Stimulated activated CD8-positive, alpha-beta memory T cell treated with anti-CD3 and anti-CD28 coated beads, Interleukin-2, amount 100 ng/mL, for 48 hours (primary cell): ENCODE measurements at regions not wholly inside any gene's neighbourhood (a gene's known extent, or its start where the extent isn't known, plus 50 kb on each side); places are given as distances from the start of the nearest gene placed in this dataset.
"Not testable (repeated sequence)": the region's sequence is repeated elsewhere in the genome, so short reads cannot be mapped to it uniquely, and the experiment has no call there.

Experiments
- DNase-seq, 2 donors: peaks; one replicate each; pipeline ENCODE4 v3.0.0-alpha.2; 2020; ENCODE audit warnings: low read depth in 2 of 2

DNA sequence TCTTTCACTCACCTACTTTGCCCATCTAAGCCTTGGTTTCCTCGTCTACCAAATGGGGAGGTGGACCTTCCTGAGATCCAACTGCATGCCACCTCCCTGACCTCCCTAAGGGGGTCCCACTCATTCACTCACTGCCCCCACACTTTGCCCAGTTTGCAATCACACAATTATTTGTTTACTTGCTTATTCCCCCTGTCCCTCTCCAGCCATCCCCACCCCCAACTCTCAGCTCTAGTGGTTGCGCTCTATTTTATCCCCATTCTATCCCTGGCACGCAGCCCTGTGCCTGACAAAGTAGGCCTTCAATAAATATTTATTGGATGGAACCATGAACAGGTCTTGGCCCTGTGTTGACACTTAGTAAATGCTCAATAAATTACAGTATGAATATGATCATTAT lies 130.8 kb upstream of the LARP1 start:
- DNase-seq, result no peak

DNA sequence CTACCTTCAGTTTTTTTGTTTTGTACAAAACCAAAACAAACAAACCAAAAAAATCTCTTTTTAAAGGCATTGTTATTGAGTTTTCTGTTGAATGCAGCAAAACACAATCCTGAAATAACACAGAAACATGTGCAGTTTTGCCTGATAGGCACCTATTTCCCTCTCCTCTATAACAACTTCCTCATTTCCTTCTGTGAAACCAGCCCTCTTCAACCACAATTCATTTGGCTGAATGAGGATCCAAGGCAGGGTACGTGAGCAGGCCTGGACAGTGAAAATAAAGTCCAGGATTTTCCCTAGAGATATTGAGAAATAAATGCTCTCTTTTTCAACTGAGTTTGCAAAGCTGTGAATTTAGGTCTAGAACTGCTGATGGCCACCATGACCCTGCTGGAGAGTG lies 134.8 kb upstream of the LARP1 start:
- no peak for DNase-seq

- DNase-seq, result no peak
These were observed 136.5 kb upstream of the LARP1 start for GRCh38 chr5:154618696-154619095.

GRCh38 chr5:154614595-154614994 lies 136.6 kb upstream of the HAND1 start:
- DNase-seq, result no peak

GRCh38 chr5:154614125-154614524 lies 136.1 kb upstream of the HAND1 start:
- DNase-seq, result no peak

DNA sequence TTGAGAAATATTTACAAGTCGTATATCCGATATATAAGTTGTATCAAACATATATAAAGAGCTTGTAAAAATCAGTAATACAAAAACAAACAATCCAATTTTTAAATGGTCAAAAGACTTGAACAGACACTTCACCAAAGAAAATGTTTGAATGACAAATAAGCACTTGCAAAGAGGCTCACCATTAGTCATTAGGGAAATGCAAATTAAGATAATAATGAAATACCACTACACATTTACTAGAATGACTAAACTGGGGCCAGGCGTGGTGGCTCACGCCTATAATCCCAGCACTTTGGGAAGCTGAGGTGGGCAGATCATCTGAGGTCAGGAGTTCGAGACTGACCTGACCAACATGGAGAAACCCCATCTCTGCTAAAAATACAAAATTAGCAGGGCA lies 134.6 kb upstream of the HAND1 start:
- DNase-seq, result no peak

- no peak for DNase-seq
These were observed 133.3 kb upstream of the HAND1 start for GRCh38 chr5:154611341-154611767.

GRCh38 chr5:154610321-154611154 lies 132.5 kb upstream of the HAND1 start:
- peak; percentile 62 to 69 for DNase-seq

DNA sequence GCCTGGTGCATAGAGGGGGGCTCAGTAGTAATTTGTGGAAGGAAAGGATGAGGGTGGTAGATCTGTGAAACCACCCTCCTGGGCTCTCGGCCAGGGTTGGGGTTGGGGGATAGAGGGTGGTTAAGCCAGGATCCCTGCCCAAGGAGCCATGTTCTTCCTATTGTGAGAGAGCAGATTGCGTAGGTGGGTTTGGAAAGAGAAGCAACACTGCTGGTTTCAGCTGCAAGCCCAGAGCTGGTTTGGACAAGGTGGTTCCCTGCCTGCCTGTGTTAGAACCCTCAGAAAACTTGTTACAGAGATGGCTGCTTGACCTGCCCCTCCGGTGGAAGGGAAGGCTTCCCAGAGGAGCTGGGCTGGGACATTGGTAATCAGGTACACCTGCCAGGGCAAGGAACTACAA lies 131.2 kb upstream of the HAND1 start:
- no peak for DNase-seq

DNA sequence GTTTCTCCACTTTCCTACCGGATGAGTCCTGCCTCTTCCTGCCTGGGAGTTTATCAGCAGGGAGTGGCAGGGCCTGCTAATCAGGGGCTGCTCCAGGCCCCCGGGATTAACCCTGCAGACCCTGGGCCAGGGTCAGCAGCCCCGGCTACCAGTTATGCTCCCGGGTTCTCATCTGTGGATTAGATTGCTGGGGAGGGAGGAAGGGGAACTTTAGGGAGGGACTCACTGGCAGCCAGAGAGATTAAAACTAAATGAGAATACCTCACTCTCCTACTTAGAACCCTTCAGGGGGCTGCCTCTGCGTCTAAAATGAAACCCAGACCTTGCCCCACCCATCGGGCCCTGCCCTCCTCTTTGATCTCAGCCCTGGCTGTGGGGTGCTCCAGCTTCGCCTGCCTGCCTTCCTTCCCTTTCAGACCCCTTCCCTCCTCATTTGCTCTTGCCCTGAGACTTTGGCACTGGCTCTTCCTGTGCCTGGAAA lies 130.5 kb upstream of the HAND1 start:
- no peak for DNase-seq

DNA sequence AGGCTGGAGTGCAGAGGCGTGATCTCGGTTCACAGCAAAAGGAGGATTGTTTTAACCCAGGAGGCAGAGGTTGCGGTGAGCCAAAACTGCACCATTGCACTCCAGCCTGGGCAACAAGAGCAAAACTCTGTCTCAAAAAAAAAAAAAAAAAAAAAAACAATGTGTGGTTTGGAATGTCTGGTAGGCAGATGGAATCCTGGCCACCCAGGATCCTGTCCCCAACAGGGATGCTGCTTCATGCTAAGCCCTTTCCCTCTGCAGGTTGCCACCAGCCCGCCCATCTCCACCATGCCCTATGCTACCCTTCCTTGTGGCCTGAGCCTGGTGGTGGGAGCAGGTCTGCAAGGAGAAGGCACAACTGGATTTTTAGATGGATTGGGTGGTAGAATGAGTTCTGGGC lies 129.7 kb upstream of the HAND1 start:
- no peak for DNase-seq

DNA sequence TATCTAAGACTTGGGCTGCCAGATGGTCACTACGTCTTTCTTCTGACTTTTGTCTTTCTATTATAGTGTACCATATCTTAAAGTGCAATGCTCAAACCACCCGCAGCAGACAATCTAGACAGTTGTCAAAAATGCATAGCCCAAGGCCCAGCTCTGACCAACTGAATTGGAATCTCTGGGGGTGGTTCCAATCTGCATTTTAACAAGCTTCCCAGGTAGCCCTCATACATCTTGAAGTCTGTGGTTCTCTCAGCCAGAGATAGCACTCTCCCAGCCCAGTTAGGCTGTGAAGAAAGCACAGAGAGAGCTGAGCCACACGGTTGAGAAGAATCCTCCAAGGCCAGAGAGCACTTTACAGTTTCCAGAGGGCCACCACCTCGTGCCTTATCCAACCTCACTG lies 128.2 kb upstream of the HAND1 start:
- no peak for DNase-seq

DNA sequence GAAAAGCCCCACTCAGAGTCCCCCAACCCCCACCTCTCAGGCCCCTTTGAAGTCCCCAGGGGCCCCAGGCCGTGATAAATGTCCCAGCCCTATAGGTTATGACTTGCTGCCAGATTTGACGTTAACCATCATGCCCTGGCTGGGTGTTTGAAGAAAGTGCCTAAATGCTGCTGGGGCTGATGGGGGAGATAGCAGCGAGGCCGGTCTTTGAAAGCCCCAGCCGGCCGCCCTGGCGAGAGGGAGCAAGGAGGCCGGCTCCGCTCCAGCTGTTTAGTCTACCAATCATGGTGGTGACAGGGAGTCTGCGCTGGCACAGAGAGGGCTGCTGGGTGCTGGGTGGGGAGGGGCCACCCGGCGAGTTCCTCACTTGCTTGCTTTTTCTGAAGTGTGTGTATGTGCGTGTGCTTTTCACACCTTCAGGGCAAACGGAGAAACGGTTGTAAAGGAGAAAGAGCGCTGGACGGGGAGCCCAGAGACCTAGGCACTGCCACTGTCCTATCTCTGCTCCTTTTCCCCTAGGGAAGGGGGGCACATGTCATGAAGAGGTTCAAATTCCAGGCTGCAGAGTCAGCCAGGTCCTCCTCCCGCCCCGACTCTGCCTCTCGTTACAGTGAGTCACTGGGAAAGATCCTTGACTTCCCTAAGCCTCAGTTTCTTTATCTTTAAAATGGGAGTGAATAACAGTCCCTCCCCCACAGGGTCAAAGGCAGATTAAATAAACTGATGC lies 126.1 kb upstream of the HAND1 start:
- DNase-seq, result no peak

GRCh38 chr5:154603485-154603884 lies 125.5 kb upstream of the HAND1 start:
- DNase-seq, result no peak

DNA sequence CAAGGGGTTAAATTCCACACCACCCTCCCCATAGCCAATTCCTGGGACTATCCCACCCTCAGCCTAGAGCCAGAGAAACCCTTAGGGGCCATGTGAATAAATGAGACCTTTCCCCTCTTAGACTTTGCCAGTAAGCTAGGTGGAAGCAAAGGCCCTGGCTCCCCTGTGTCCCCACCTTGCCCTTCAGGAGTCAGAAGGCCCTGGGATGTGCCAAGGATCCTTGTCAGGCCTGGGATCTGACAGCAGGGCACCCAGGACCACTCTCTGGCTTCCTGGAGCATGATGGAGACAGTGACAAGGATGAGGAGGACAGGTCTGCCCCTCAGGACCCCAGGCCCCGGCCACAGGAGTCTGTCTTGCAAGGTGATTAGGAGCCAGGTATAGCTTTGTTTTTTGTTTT lies 125.0 kb upstream of the HAND1 start:
- no peak for DNase-seq

GRCh38 chr5:154601014-154601413 lies 123.0 kb upstream of the HAND1 start:
- no peak for DNase-seq

- DNase-seq, result no peak
These were observed 120.0 kb upstream of the HAND1 start for GRCh38 chr5:154598021-154598420.

- DNase-seq, result not testable (repeated sequence)
These were observed 118.8 kb upstream of the HAND1 start for GRCh38 chr5:154596844-154597243.

DNA sequence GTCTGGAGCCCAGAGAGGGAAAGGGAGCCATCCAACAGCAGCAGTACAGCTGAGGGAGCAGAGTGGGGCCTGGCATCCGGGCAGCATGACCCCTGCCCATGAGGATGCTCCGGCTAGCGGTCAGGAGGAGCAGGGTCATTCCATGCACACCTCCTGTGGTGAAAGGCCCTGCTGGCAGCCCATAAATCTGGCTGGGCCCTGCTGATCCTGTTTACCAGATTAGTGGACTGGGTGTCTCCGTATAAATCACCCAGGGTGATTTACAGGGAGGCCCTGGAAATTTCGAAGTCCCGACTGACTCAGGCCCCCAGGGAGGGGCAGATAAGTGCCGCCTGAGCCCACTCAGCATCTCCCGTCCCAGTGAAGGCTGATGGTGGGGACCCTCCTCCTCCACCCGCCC lies 117.6 kb upstream of the HAND1 start:
- DNase-seq, result no peak

DNA sequence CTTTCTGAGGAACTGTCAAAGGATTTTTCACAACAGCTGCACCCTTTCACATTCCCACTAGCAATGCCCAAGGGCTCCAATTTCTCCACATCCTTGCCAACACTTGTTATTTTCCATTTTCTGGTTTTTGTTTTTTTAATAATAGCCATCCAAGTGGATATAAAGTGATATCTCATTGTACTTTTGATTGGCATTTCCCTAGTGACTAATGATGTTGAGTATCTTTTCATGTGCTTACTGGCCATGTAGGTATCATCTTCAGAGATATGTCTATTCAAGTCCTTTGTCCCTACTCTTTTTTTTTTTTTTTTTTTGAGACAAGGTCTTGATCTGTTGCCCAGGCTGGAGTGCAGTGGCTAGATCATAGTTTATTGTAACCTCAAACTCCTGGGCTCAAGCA lies 115.8 kb upstream of the HAND1 start:
- no peak for DNase-seq

- no peak for DNase-seq
These were observed 115.0 kb upstream of the HAND1 start for GRCh38 chr5:154593071-154593470.

DNA sequence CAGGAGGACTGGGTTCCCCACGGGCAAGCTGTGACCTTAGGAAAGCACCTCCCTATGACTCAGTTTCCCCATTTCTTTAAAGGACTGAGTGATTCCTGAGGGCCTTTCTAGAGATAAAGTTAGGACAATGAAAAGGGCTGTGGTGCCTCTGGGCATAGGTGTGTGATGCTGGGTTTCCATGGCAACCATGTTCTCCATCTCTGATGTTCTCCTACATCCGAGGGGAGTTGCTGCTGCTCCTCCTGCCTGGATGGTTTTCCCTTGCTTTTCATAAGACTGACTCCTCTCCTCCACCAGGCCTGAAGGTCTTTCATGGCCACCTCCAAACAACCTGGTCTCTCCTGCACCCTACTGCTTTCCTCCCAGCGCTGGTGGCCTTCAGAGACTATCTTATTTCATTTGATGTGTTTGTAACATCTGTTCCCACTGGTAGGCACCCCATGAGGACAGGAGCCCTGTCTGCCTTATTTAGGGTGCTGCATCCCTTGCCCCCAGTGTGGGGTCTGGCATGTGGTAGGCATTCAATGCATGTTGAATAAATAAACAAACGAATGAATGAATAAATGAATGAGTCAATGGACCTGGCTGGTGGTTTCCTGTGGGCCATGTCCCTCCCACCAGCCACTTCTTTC lies 112.2 kb upstream of the HAND1 start:
- no peak for DNase-seq

DNA sequence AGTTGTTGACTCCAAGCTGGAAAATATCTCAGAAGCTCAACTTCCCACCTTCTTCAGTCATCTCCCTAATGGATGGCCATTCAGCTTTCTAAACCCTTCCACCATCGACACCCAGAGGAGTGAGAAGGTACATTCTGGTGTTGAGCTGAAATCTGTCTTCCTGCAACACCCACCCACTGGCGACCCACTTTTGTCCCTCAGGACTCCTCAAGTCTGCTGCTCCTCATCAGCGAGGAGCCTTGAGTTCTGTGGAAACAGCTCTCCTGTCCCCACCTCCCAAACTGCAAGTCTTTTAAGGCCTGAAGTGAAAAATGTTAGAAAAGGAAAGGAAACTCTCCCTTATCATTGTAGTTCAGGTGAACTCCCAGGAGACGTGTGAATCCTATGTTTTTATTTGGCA lies 111.5 kb upstream of the HAND1 start:
- no peak for DNase-seq
